H1 (cell line): ENCODE measurements at regions not wholly inside any gene's neighbourhood (a gene's known extent, or its start where the extent isn't known, plus 50 kb on each side); places are given as distances from the start of the nearest gene placed in this dataset.
A peak's percentile ranks its signal among the peaks of the same experiment; 100 is the strongest.

Source experiments
- CTCF ChIA-PET: fragments of 300-600 bp; sonication (Branson Sonifier 250); formaldehyde crosslinking; loops from one replicate; lab custom pipeline; 2021; ENCODE audit not compliant: partially characterized antibody; lab: Charles Lee
- POLR2A ChIA-PET: fragments of 300-600 bp; sonication (Branson Sonifier 250); formaldehyde crosslinking; loops from one replicate; lab custom pipeline; 2021; ENCODE audit warnings: inconsistent platforms; ENCODE audit not compliant: partially characterized antibody; lab: Charles Lee
- DNase-seq, 2 experiments: peaks; one replicate each; pipeline versions ENCODE4 v3.0.0 to v3.0.0-alpha.2; 2010 to 2022; ENCODE audit warnings: low spot score in 2 of 2, low read depth in 1 of 2, mixed read lengths in 1 of 2
- FAIRE-seq: peaks from 2 replicates; lab custom pipeline; 2011; peaks lifted over from hg19 to GRCh38; lab: Jason Lieb, UNC
- H2AFZ ChIP-seq: 2 replicates; pipeline ENCODE4 v1.8.1; 2012; ENCODE audit warnings: low read length, inconsistent platforms
- H2AK5ac ChIP-seq: 2 replicates; pipeline ENCODE4 v1.6.1; 2013; ENCODE audit warnings: low read depth, low read length
- H2BK120ac ChIP-seq: replicated peaks from 2 replicates; pipeline ENCODE3; 2013; ENCODE audit warnings: low read depth, low read length, inconsistent platforms
- H2BK12ac ChIP-seq: 2 replicates; pipeline ENCODE4 v1.6.1; 2013; ENCODE audit warnings: low read depth, low read length
- H2BK15ac ChIP-seq: 2 replicates; pipeline ENCODE4 v1.6.1; 2013; ENCODE audit warnings: low read length
- H2BK20ac ChIP-seq: 2 replicates; pipeline ENCODE4 v1.6.1; 2013; ENCODE audit warnings: low read length
- H2BK5ac ChIP-seq: 2 replicates; pipeline ENCODE4 v1.6.1; 2013; ENCODE audit warnings: low read depth, low read length
- H3K14ac ChIP-seq: 2 replicates; pipeline ENCODE4 v1.6.1; 2013; ENCODE audit warnings: inconsistent platforms; ENCODE audit not compliant: insufficient read length
- H3K18ac ChIP-seq: 2 replicates; pipeline ENCODE4 v1.6.1; 2013; ENCODE audit warnings: low read length; ENCODE audit errors: extremely low read depth
- H3K23ac ChIP-seq: 2 replicates; pipeline ENCODE4 v1.6.1; 2013; ENCODE audit warnings: inconsistent platforms; ENCODE audit not compliant: insufficient read length
- H3K23me2 ChIP-seq: 2 replicates; pipeline ENCODE4 v1.6.1; 2013; ENCODE audit warnings: low read depth, low read length
- H3K27ac ChIP-seq: 2 replicates; pipeline ENCODE4 v1.6.1; 2011; ENCODE audit warnings: low read depth, low read length, inconsistent platforms
- H3K27me3 ChIP-seq, 4 experiments: replicated peaks in 1 of 4; 1 replicate in 1 of 4; 2 replicates in 3 of 4; pipeline versions ENCODE4 v1.6.1 to v1.8.1; 2011 to 2013; ENCODE audit warnings: low read length in 3 of 4, mild to moderate bottlenecking in 3 of 4, inconsistent platforms in 2 of 4, mixed read lengths in 2 of 4, moderate library complexity in 1 of 4; ENCODE audit not compliant: control insufficient read depth in 3 of 4, insufficient read depth in 3 of 4; ENCODE audit errors: extremely low read depth in 1 of 4
- H3K36me3 ChIP-seq, 4 experiments: 2 replicates each; pipeline versions ENCODE4 v1.6.1 to v1.8.1; 2011 to 2013; ENCODE audit warnings: mild to moderate bottlenecking in 4 of 4, low read length in 3 of 4, moderate library complexity in 2 of 4, control low read depth in 1 of 4, inconsistent platforms in 1 of 4; ENCODE audit not compliant: insufficient read depth in 4 of 4, control insufficient read depth in 2 of 4
- H3K4ac ChIP-seq: replicated peaks from 2 replicates; pipeline ENCODE3; 2013; ENCODE audit warnings: low read length, low read depth, mixed read lengths, inconsistent platforms; ENCODE audit not compliant: insufficient read length
- H3K4me1 ChIP-seq, 4 experiments: replicated peaks in 1 of 4; 1 replicate in 1 of 4; 2 replicates in 3 of 4; pipeline versions ENCODE4 v1.6.1 to v1.8.1; 2011 to 2013; ENCODE audit warnings: low read length in 3 of 4, inconsistent platforms in 2 of 4, mixed read lengths in 1 of 4; ENCODE audit not compliant: insufficient read depth in 4 of 4, control insufficient read depth in 3 of 4
- H3K4me2 ChIP-seq, 2 experiments: 2 replicates each; pipeline versions ENCODE4 v1.6.1 to v1.8.1; 2011 to 2013; ENCODE audit warnings: low read depth in 2 of 2, low read length in 2 of 2, control low read depth in 1 of 2, inconsistent platforms in 1 of 2, mild to moderate bottlenecking in 1 of 2; ENCODE audit not compliant: insufficient read depth in 1 of 2
- H3K4me3 ChIP-seq, 4 experiments: fragments of 200-600, 300-600 bp in 1 of 4; sonication (generic), shearing (Covaris generic), sonication (Bioruptor Twin) in 1 of 4; 2 replicates each; pipeline versions ENCODE4 v1.5.1 to v1.8.1; 2011 to 2016; ENCODE audit warnings: low read length in 4 of 4, low read depth in 3 of 4, control low read depth in 2 of 4, inconsistent platforms in 2 of 4, mild to moderate bottlenecking in 2 of 4, mixed read lengths in 1 of 4, moderate library complexity in 1 of 4; ENCODE audit not compliant: insufficient read depth in 2 of 4; ENCODE audit errors: extremely low read depth in 1 of 4
- H3K56ac ChIP-seq: replicated peaks from 2 replicates; pipeline ENCODE3; 2013; ENCODE audit warnings: low read depth, mild to moderate bottlenecking, mixed read lengths, low read length, inconsistent platforms; ENCODE audit not compliant: insufficient read length
- H3K79me1 ChIP-seq: 2 replicates; pipeline ENCODE4 v1.6.1; 2013; ENCODE audit warnings: low read depth, low read length, control low read depth
- H3K79me2 ChIP-seq, 2 experiments: 2 replicates each; pipeline versions ENCODE4 v1.6.1 to v1.8.1; 2012 to 2013; ENCODE audit warnings: low read length in 2 of 2, mild to moderate bottlenecking in 2 of 2, inconsistent platforms in 1 of 2; ENCODE audit not compliant: insufficient read depth in 2 of 2, control insufficient read depth in 1 of 2
- H3K9ac ChIP-seq, 4 experiments: replicated peaks in 1 of 4; 1 replicate in 1 of 4; 2 replicates in 3 of 4; pipeline versions ENCODE4 v1.6.1 to v1.8.1; 2011 to 2013; ENCODE audit warnings: low read depth in 3 of 4, low read length in 3 of 4, control low read depth in 2 of 4, mild to moderate bottlenecking in 2 of 4, moderate library complexity in 2 of 4, inconsistent platforms in 1 of 4; ENCODE audit errors: extremely low read depth in 1 of 4
- H3K9me3 ChIP-seq, 2 experiments: 2 replicates each; pipeline versions ENCODE4 v1.6.1 to v1.8.1; 2012 to 2013; ENCODE audit warnings: mild to moderate bottlenecking in 2 of 2, moderate library complexity in 2 of 2, control low read depth in 1 of 2, inconsistent platforms in 1 of 2, low read depth in 1 of 2, low read length in 1 of 2, mixed read lengths in 1 of 2; ENCODE audit not compliant: insufficient read depth in 2 of 2
- H4K20me1 ChIP-seq, 2 experiments: replicated peaks in 1 of 2; 2 replicates each; pipeline versions ENCODE3 to v1.8.1; 2011 to 2013; ENCODE audit warnings: inconsistent platforms in 2 of 2, low read length in 2 of 2, mild to moderate bottlenecking in 1 of 2; ENCODE audit not compliant: insufficient read depth in 2 of 2, control insufficient read depth in 1 of 2
- H4K5ac ChIP-seq: 2 replicates; pipeline ENCODE4 v1.6.1; 2013; ENCODE audit warnings: low read length, low read depth, mixed read lengths, inconsistent platforms; ENCODE audit not compliant: insufficient read length
- H4K8ac ChIP-seq: 2 replicates; pipeline ENCODE4 v1.8.0; 2013; ENCODE audit warnings: mild to moderate bottlenecking, moderate library complexity, low read length, inconsistent platforms; ENCODE audit not compliant: insufficient read depth; ENCODE audit errors: extremely low read depth
- H4K91ac ChIP-seq: replicated peaks from 2 replicates; pipeline ENCODE3; 2013; ENCODE audit warnings: low read length, mixed read lengths, inconsistent platforms; ENCODE audit not compliant: insufficient read length
- BCL11A ChIP-seq, 2 experiments: IDR thresholded peaks; one replicate each; pipeline ENCODE4 v1.6.1; 2011; ENCODE audit warnings: low read depth in 2 of 2, low read length in 2 of 2, mild to moderate bottlenecking in 2 of 2
- RAD21 ChIP-seq, 2 experiments: IDR thresholded peaks in 1 of 2; conservative IDR thresholded peaks in 1 of 2; 2 replicates each; pipeline ENCODE4 v1.6.1; 2011; ENCODE audit warnings: low read depth in 2 of 2, low read length in 2 of 2, improper control_type of control experiment in 1 of 2, inconsistent platforms in 1 of 2, mild to moderate bottlenecking in 1 of 2, moderate library complexity in 1 of 2
- WGBS, 2 experiments: shearing (Covaris generic) in 1 of 2; methylation state at CpG; one replicate each; pipeline versions ENCODE4 v1.1.6 to v1.1.7; 2013 to 2015; ENCODE audit warnings: low lambda C conversion rate in 2 of 2, mixed read lengths in 2 of 2, inconsistent platforms in 1 of 2, low coverage in 1 of 2, missing lambda C conversion rate in 1 of 2; ENCODE audit not compliant: insufficient replicate concordance in 2 of 2, insufficient coverage in 1 of 2, insufficient read length in 1 of 2; ENCODE audit errors: extremely low coverage in 1 of 2, missing lambda C conversion rate in 1 of 2; 5-methylcytosine and 5-hydroxymethylcytosine counted together
- TF ChIP-seq, protein P1 (sequence below), 3 experiments: IDR thresholded peaks; 1 replicate in 2 of 3; 2 replicates in 1 of 3; pipeline versions ENCODE4 v1.5.1 to v1.6.1; 2011; ENCODE audit warnings: low read length in 3 of 3, mild to moderate bottlenecking in 3 of 3, inconsistent platforms in 2 of 3, low read depth in 1 of 3, moderate library complexity in 1 of 3; ENCODE audit not compliant: insufficient read depth in 1 of 3; ENCODE audit errors: control extremely low read depth in 1 of 3

DNA sequence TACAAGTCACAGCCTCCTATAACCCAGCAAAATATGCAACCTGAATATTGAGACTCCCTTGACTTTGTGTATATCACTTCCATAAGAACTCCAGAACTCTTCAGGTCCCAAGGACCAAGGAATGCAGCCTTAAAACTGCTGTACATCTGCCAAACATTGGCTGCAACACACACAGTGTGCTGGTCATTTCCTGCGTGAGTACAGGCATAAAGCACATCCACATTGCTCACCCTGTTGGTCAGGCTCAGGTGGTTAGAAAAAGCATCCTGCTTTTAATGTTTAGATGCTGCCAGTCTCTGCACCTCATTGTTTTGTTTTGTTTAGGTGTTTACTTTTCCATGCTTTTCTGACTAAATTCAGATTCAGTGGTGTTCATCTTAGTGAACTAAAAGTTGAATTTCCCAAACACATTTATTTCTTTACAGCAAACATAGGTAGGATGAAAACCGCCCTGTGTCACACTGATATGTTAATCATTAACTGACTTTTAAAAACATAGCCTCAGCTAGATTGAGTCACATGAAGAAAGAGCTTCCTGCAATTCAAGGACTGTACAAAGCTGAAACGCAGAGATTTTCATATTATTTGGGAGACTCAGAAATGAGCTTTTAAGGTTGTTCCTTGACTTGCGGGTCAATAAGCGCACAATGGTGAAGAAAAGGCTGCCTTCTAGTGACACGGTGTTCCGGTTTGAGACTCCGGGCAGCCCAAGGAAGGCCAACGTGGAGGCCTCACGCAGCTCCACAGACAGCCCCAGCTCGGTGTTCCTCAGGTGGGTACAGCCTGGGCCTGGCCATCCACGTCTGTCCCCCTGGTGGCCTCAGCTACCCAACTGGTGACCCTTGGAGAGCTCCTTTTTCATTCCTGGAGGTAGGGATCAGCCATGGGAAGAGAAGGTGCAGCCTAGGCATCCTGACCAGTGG is 52.2 kb upstream of the GRAMD2B start:
- no peak overlapping the region for H3K4ac ChIP-seq
- peaks cover 9 to 25% (median 23%) of the 10 kb centered on the region in 4 experiments; a peak in 6 of 7 replicates for H3K4me1 ChIP-seq
- H4K20me1 ChIP-seq = no peaks in the 10 kb centered on the region
- no peaks in the 10 kb centered on the region for H3K79me1 ChIP-seq
- ChIA-PET CTCF (interaction anchor here (0.5 to 2.5 kb wide), 14 partner anchors 11 to 173 kb away, joined by 3 to 9 read pairs (median 4); partner anchors contain the start of gene GRAMD2B), POLR2A (interaction anchor here (1.1 kb wide), 1 partner anchor 52 kb away, joined by 3 read pairs; the partner anchor contains the start of gene GRAMD2B)
- H2BK120ac ChIP-seq = peak overlapping the region; percentile 13
- no peak overlapping the region for H3K4me3 ChIP-seq
- TF ChIP-seq BCL11A (IDR thresholded peaks at IDR 0.05; ENCODE audit: low read depth in 2 of 2, low read length in 2 of 2) = no peak
- TF ChIP-seq, protein P1, sequence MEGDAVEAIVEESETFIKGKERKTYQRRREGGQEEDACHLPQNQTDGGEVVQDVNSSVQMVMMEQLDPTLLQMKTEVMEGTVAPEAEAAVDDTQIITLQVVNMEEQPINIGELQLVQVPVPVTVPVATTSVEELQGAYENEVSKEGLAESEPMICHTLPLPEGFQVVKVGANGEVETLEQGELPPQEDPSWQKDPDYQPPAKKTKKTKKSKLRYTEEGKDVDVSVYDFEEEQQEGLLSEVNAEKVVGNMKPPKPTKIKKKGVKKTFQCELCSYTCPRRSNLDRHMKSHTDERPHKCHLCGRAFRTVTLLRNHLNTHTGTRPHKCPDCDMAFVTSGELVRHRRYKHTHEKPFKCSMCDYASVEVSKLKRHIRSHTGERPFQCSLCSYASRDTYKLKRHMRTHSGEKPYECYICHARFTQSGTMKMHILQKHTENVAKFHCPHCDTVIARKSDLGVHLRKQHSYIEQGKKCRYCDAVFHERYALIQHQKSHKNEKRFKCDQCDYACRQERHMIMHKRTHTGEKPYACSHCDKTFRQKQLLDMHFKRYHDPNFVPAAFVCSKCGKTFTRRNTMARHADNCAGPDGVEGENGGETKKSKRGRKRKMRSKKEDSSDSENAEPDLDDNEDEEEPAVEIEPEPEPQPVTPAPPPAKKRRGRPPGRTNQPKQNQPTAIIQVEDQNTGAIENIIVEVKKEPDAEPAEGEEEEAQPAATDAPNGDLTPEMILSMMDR (IDR thresholded peaks at IDR 0.05; ENCODE audit: control extremely low read depth in 1 of 3, insufficient read depth in 1 of 3, low read depth in 1 of 3, low read length in 3 of 3) = peak in 2 of 3 experiments; percentile 21 to 33; a peak in 3 of 4 replicates
- TF ChIP-seq RAD21 (IDR thresholded peaks at IDR 0.05 in 1 of 2, conservative IDR thresholded peaks at IDR 0.05 in 1 of 2; ENCODE audit: low read depth in 2 of 2, low read length in 2 of 2) = peak in 1 of 2 experiments; percentile 13; a peak in 1 of 4 replicates
- H3K36me3 ChIP-seq = no peaks in the 10 kb centered on the region
- 0 out of 2 replicates have a peak overlapping the region, but pooled peaks have one; percentile 14 for H3K18ac ChIP-seq
- H2BK5ac ChIP-seq = 0 out of 2 replicates have a peak overlapping the region, but pooled peaks have one; percentile 40
- no peak overlapping the region for H3K23ac ChIP-seq
- no peaks in the 10 kb centered on the region for H3K79me2 ChIP-seq
- H4K91ac ChIP-seq = peak overlapping the region; percentile 12
- H3K27me3 ChIP-seq = no peaks in the 10 kb centered on the region
- 0 out of 4 replicates have a peak overlapping the region, but pooled peaks have one; percentile 3 for H3K4me2 ChIP-seq
- H3K14ac ChIP-seq = no peak overlapping the region
- H3K9me3 ChIP-seq = no peaks in the 10 kb centered on the region
- H2AK5ac ChIP-seq = no peak overlapping the region
- H3K23me2 ChIP-seq = no peaks in the 10 kb centered on the region; the same call in 1 of the 2 replicates
- no peak overlapping the region for H4K8ac ChIP-seq
- no peak overlapping the region for H3K9ac ChIP-seq
- peak overlapping the region; percentile 37; the same call in 1 of the 2 replicates for H2BK15ac ChIP-seq
- 0 out of 2 replicates have a peak overlapping the region, but pooled peaks have one; percentile 91 for H2BK20ac ChIP-seq
- H2AFZ ChIP-seq = peak overlapping the region; percentile 70; the same call in 1 of the 2 replicates
- no peak overlapping the region for H4K5ac ChIP-seq
- no peak overlapping the region for H3K27ac ChIP-seq
- FAIRE-seq = peak; percentile 36
- H2BK12ac ChIP-seq = 0 out of 2 replicates have a peak overlapping the region, but pooled peaks have one; percentile 65
- no peak overlapping the region for H3K56ac ChIP-seq
- WGBS, 2 experiments = 89% methylated on average over 12 of the region's 12 CpGs; no CpG with 5 or more reads in 1 of the 2 experiments
- no peak for DNase-seq
